ENCODE measurements at regions not wholly inside any gene's neighbourhood (a gene's known extent, or its start where the extent isn't known, plus 50 kb on each side); places are given as distances from the start of the nearest gene placed in this dataset.

DNA sequence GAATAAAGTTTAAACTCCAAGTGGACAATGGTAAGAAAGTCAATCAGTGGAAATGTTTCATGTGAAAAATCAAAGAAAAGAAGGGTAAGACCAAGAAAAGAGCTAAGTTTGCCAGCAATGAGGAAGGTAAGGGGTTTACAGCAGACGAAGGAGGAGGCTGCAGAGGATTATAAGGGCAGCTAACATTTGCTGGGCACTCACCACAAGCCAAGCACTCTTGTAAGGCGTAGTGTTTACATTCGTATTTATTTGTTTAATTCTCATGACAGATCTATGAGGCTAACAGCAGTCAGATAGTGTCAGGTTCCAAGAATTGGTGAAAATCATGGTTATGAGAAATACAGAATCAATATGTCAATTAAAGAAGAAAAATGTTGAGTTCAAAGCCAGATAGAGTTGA, 75.2 kb upstream of the NGF start:
- TF ChIP-seq, protein P1, sequence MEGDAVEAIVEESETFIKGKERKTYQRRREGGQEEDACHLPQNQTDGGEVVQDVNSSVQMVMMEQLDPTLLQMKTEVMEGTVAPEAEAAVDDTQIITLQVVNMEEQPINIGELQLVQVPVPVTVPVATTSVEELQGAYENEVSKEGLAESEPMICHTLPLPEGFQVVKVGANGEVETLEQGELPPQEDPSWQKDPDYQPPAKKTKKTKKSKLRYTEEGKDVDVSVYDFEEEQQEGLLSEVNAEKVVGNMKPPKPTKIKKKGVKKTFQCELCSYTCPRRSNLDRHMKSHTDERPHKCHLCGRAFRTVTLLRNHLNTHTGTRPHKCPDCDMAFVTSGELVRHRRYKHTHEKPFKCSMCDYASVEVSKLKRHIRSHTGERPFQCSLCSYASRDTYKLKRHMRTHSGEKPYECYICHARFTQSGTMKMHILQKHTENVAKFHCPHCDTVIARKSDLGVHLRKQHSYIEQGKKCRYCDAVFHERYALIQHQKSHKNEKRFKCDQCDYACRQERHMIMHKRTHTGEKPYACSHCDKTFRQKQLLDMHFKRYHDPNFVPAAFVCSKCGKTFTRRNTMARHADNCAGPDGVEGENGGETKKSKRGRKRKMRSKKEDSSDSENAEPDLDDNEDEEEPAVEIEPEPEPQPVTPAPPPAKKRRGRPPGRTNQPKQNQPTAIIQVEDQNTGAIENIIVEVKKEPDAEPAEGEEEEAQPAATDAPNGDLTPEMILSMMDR (IDR thresholded peaks at IDR 0.05): no peak
- Histone ChIP-seq H3K36me3 (no peaks in the 10 kb centered on the region), H3K9me3 (no peaks in the 10 kb centered on the region), H3K27ac (no peak overlapping the region), H3K4me1 (peaks cover 0 to 25% of the 10 kb centered on the region in 2 donors), H3K27me3 (no peaks in the 10 kb centered on the region), H3K4me3 (no peak overlapping the region)
- no peak for DNase-seq (ENCODE audit: low spot score)

DNA sequence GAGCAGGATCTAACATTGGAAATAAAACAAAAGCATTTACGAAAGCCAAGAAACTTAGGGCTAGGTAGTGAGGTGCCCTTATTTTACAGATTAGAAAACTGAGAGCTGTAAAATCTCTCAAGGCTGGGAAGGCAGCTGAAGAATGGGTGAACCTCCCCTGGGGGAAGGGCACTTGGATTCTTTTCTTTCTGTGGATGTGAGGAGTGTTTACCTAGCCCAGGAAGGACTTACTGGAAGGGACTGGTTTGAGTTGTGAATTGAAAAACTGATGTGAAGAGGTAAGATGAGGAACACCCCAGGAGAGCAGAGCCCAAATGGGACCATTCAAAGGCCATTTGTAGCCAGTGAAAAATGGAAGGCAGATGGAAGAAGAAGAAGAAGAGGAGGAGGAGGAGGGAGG, 74.7 kb upstream of the NGF start:
- Histone ChIP-seq H3K27me3 (no peaks in the 10 kb centered on the region), H3K27ac (no peak overlapping the region), H3K9me3 (no peaks in the 10 kb centered on the region), H3K4me3 (no peak overlapping the region), H3K4me1 (peaks cover 0 to 26% of the 10 kb centered on the region in 2 donors), H3K36me3 (no peaks in the 10 kb centered on the region)
- no peak for DNase-seq (ENCODE audit: low spot score)
- TF ChIP-seq, protein P1 (IDR thresholded peaks at IDR 0.05): no peak

- Histone ChIP-seq H3K27ac (no peak overlapping the region), H3K4me1 (peaks cover 0 to 26% of the 10 kb centered on the region in 2 donors), H3K4me3 (no peak overlapping the region), H3K36me3 (no peaks in the 10 kb centered on the region), H3K9me3 (no peaks in the 10 kb centered on the region), H3K27me3 (no peaks in the 10 kb centered on the region)
- no peak for DNase-seq (ENCODE audit: low spot score)
- TF ChIP-seq, protein P1 (IDR thresholded peaks at IDR 0.05): no peak
These were observed 74.2 kb upstream of the NGF start for GRCh38 chr1:115412286-115412685.

GRCh38 chr1:115411371-115412063, 73.5 kb upstream of the NGF start:
- Histone ChIP-seq H3K4me3 (no peak overlapping the region), H3K27me3 (no peaks in the 10 kb centered on the region), H3K9me3 (no peaks in the 10 kb centered on the region), H3K27ac (no peak overlapping the region), H3K36me3 (no peaks in the 10 kb centered on the region), H3K4me1 (peaks cover 0 to 26% of the 10 kb centered on the region in 2 donors)
- TF ChIP-seq, protein P1 (IDR thresholded peaks at IDR 0.05): no peak
- DNase-seq (ENCODE audit: low spot score): no peak

DNA sequence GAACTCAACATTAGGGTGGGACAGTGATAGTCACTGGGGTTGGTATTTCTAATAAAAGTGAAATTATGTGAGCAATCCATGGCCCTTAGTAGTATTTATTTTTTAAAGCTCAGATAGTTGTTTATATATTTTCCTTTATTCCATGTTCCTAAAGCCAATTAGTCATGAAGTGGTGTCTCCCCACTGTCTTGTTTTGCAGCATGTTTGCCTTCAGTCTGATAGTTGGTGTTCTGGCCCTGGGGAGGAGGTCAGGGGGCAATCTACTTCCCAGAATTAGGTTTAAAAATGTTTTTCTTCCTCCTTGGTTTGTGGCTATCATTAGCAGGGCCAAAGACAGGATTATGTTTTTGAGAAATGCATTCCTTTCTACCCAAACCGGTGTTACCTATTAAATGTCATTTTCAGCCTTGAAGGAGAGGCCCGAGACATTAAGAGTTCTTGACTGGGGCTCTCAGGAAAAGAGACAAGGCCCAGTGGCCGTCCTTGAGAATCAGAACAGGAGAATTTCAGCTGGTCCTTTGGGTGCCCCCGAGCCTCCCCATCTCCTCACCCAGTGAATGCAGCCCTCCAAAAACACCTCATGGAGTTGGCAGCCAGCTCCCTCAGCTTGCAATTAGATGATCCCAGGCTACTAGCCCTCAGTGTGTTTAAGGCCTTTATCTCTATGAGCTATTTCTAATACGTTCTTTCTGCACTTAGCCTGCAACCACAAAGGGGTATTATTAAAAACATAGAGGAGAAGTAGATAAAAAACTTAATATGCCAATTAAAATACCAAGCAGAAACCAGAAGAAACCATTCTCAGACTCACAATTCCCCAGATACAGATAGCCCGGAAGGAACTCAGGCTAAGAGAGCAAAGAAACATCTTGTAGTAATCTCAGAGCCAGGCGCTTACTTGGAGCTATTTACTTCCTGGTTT, 71.3 kb upstream of the NGF start:
- TF ChIP-seq, protein P1 (IDR thresholded peaks at IDR 0.05): no peak
- H3K9me3 ChIP-seq: no peaks in the 10 kb centered on the region
- H3K36me3 ChIP-seq: no peaks in the 10 kb centered on the region
- no peaks in the 10 kb centered on the region for H3K27me3 ChIP-seq
- no peak overlapping the region for H3K4me3 ChIP-seq
- peak overlapping the region; percentile 46 to 58 for H3K27ac ChIP-seq
- H3K4me1 ChIP-seq: peaks cover 0 to 26% of the 10 kb centered on the region in 2 donors
- DNase-seq (ENCODE audit: low spot score): no peak
